ENCODE measurements at regions not wholly inside any gene's neighbourhood (a gene's known extent, or its start where the extent isn't known, plus 50 kb on each side); places are given as distances from the start of the nearest gene placed in this dataset.

GRCh38 chr17:77394540-77395295 is 253.9 kb downstream of the SEC14L1 start (continued):
- TF ChIP-seq, protein P1, sequence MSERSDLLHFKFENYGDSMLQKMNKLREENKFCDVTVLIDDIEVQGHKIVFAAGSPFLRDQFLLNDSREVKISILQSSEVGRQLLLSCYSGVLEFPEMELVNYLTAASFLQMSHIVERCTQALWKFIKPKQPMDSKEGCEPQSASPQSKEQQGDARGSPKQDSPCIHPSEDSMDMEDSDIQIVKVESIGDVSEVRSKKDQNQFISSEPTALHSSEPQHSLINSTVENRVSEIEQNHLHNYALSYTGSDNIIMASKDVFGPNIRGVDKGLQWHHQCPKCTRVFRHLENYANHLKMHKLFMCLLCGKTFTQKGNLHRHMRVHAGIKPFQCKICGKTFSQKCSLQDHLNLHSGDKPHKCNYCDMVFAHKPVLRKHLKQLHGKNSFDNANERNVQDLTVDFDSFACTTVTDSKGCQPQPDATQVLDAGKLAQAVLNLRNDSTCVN (CRISPR knock-in tag; IDR thresholded peaks at IDR 0.05; ENCODE audit: borderline replicate concordance), result peak; percentile 72
- TF ChIP-seq ELF4 (CRISPR knock-in tag; IDR thresholded peaks at IDR 0.05; ENCODE audit: borderline replicate concordance) (peak; percentile 48; the same call in 1 of the 2 replicates), PAXIP1 (CRISPR knock-in tag; conservative IDR thresholded peaks at IDR 0.05) (peak; percentile 90), ZHX1 (CRISPR knock-in tag; IDR thresholded peaks at IDR 0.05; ENCODE audit: low read depth) (peak; percentile 68; the same call in 1 of the 2 replicates), PRDM10 (CRISPR knock-in tag; IDR thresholded peaks at IDR 0.05; ENCODE audit: low read depth) (peak; percentile 98), ZNF782 (CRISPR knock-in tag; IDR thresholded peaks at IDR 0.05; ENCODE audit: borderline replicate concordance) (no peak; the same call in 1 of the 2 replicates), MTA1 (CRISPR knock-in tag; IDR thresholded peaks at IDR 0.05; ENCODE audit: borderline replicate concordance) (peak; percentile 80; the same call in 1 of the 2 replicates), ISL2 (CRISPR knock-in tag; IDR thresholded peaks at IDR 0.05) (peak; percentile 27; the same call in 1 of the 2 replicates), NFKBIZ (CRISPR knock-in tag; IDR thresholded peaks at IDR 0.05) (0 out of 2 replicates have a peak, but pooled peaks have one; percentile 65), RAD21 (CRISPR knock-in tag; IDR thresholded peaks at IDR 0.05) (peak; percentile 75), SPEN (CRISPR knock-in tag; IDR thresholded peaks at IDR 0.05; ENCODE audit: low read depth) (peak; percentile 71)
- TF ChIP-seq, protein P2, sequence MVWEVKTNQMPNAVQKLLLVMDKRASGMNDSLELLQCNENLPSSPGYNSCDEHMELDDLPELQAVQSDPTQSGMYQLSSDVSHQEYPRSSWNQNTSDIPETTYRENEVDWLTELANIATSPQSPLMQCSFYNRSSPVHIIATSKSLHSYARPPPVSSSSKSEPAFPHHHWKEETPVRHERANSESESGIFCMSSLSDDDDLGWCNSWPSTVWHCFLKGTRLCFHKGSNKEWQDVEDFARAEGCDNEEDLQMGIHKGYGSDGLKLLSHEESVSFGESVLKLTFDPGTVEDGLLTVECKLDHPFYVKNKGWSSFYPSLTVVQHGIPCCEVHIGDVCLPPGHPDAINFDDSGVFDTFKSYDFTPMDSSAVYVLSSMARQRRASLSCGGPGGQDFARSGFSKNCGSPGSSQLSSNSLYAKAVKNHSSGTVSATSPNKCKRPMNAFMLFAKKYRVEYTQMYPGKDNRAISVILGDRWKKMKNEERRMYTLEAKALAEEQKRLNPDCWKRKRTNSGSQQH (CRISPR knock-in tag; IDR thresholded peaks at IDR 0.05; ENCODE audit: low read depth), result no peak
- TF ChIP-seq, protein P3, sequence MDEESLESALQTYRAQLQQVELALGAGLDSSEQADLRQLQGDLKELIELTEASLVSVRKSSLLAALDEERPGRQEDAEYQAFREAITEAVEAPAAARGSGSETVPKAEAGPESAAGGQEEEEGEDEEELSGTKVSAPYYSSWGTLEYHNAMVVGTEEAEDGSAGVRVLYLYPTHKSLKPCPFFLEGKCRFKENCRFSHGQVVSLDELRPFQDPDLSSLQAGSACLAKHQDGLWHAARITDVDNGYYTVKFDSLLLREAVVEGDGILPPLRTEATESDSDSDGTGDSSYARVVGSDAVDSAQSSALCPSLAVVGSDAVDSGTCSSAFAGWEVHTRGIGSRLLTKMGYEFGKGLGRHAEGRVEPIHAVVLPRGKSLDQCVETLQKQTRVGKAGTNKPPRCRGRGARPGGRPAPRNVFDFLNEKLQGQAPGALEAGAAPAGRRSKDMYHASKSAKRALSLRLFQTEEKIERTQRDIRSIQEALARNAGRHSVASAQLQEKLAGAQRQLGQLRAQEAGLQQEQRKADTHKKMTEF (CRISPR knock-in tag; IDR thresholded peaks at IDR 0.05), result peak; percentile 89

Data from HepG2 (cell line).